Nephron progenitor cell (in vitro differentiated cells): ENCODE measurements at regions not wholly inside any gene's neighbourhood (a gene's known extent, or its start where the extent isn't known, plus 50 kb on each side); places are given as distances from the start of the nearest gene placed in this dataset.

Experiments used
- DNase-seq: peaks from one replicate; pipeline ENCODE4 v3.0.0; 2021
- H3K27ac Mint-ChIP-seq: 2 replicates; pipeline ENCODE4 v1.8.0; 2021; ENCODE audit warnings: mild to moderate bottlenecking, moderate library complexity, mixed read lengths
- H3K27me3 Mint-ChIP-seq: 2 replicates; pipeline ENCODE4 v1.8.0; 2021; ENCODE audit warnings: mild to moderate bottlenecking, low read depth, mixed read lengths; ENCODE audit not compliant: poor library complexity
- H3K36me3 Mint-ChIP-seq: 2 replicates; pipeline ENCODE4 v1.8.0; 2021; ENCODE audit warnings: low read depth, mixed read lengths
- H3K4me1 Mint-ChIP-seq: 2 replicates; pipeline ENCODE4 v1.8.0; 2021; ENCODE audit warnings: mixed read lengths
- H3K4me3 Mint-ChIP-seq: 2 replicates; pipeline ENCODE4 v1.8.0; 2021; ENCODE audit warnings: mild to moderate bottlenecking, moderate library complexity, mixed read lengths
- H3K9me3 Mint-ChIP-seq: 2 replicates; pipeline ENCODE4 v1.8.0; 2021; ENCODE audit warnings: mild to moderate bottlenecking, moderate library complexity, mixed read lengths
- CTCF ChIP-seq: fragments of 200-600 bp; sonication (generic); IDR thresholded peaks from 2 replicates; pipeline ENCODE4 v1.5.0; 2021; ENCODE audit warnings: antibody characterized with exemption

GRCh38 chrX:143571521-143571920 is 54.2 kb upstream of the SPANXN3 start:
- Mint-ChIP-seq H3K4me3 (no peak overlapping the region), H3K9me3 (peaks cover 39% of the 10 kb centered on the region), H3K27me3 (peaks cover 6% of the 10 kb centered on the region), H3K4me1 (no peaks in the 10 kb centered on the region), H3K36me3 (no peaks in the 10 kb centered on the region), H3K27ac (no peak overlapping the region)
- TF ChIP-seq CTCF, result no peak
- DNase-seq, result no peak

GRCh38 chrX:143570782-143571181 is 53.5 kb upstream of the SPANXN3 start:
- TF ChIP-seq CTCF, result no peak
- Mint-ChIP-seq H3K27me3 (peaks cover 6% of the 10 kb centered on the region), H3K36me3 (no peaks in the 10 kb centered on the region), H3K4me1 (no peaks in the 10 kb centered on the region), H3K4me3 (no peak overlapping the region), H3K9me3 (peaks cover 41% of the 10 kb centered on the region), H3K27ac (no peak overlapping the region)
- DNase-seq, result no peak

GRCh38 chrX:143568467-143568866 is 51.2 kb upstream of the SPANXN3 start:
- Mint-ChIP-seq H3K27me3 (peaks cover 6% of the 10 kb centered on the region), H3K9me3 (peaks cover 57% of the 10 kb centered on the region), H3K4me3 (no peak overlapping the region)

More at GRCh38 chrX:143568467-143568866, 51.2 kb upstream of the SPANXN3 start:
- TF ChIP-seq CTCF, result no peak
- no peak overlapping the region for H3K27ac Mint-ChIP-seq
- H3K4me1 Mint-ChIP-seq, result no peaks in the 10 kb centered on the region
- no peaks in the 10 kb centered on the region for H3K36me3 Mint-ChIP-seq
- no peak for DNase-seq
